Suprapubic skin (tissue), 4 donors: ENCODE measurements at regions not wholly inside any gene's neighbourhood (a gene's known extent, or its start where the extent isn't known, plus 50 kb on each side); places are given as distances from the start of the nearest gene placed in this dataset.

ENCODE experiments used
- DNase-seq, 2 donors: peaks; one replicate each; pipeline ENCODE4 v3.0.0-alpha.2; 2019; ENCODE audit warnings: low spot score in 2 of 2
- H3K27ac ChIP-seq: fragments of 200-600 bp; sonication (generic); one replicate; pipeline ENCODE4 v1.5.1; 2019
- H3K27me3 ChIP-seq: fragments of 200-600 bp; sonication (generic); one replicate; pipeline ENCODE4 v1.5.1; 2019
- H3K36me3 ChIP-seq: fragments of 200-600 bp; sonication (generic); one replicate; pipeline ENCODE4 v1.5.1; 2019
- H3K4me1 ChIP-seq: fragments of 200-600 bp; sonication (generic); one replicate; pipeline ENCODE4 v1.5.1; 2019
- H3K4me3 ChIP-seq: fragments of 200-600 bp; sonication (generic); one replicate; pipeline ENCODE4 v1.5.1; 2019; ENCODE audit warnings: mild to moderate bottlenecking
- H3K9me3 ChIP-seq: fragments of 200-600 bp; sonication (generic); one replicate; pipeline ENCODE4 v1.5.1; 2019
- CTCF ChIP-seq, 2 donors: fragments of 200-600 bp in 1 of 2; fragments of 450-650 bp in 1 of 2; sonication (generic) in 1 of 2; IDR thresholded peaks; one replicate each; pipeline ENCODE4 v1.5.1; 2016 to 2019; ENCODE audit warnings: antibody characterized with exemption in 2 of 2, mild to moderate bottlenecking in 1 of 2, moderate library complexity in 1 of 2
- EP300 ChIP-seq: sonication (generic); formaldehyde crosslinking; IDR thresholded peaks from one replicate; pipeline ENCODE4 v1.6.1; 2017; ENCODE audit warnings: antibody characterized with exemption
- POLR2A ChIP-seq, 2 donors: fragments of 450-650 bp; IDR thresholded peaks; one replicate each; pipeline ENCODE4 v1.6.1; 2017; ENCODE audit warnings: antibody characterized with exemption in 2 of 2, mild to moderate bottlenecking in 2 of 2, moderate library complexity in 2 of 2
- POLR2AphosphoS5 ChIP-seq, 3 donors: sonication (generic); formaldehyde crosslinking; IDR thresholded peaks; one replicate each; pipeline ENCODE4 v1.6.1; 2017; ENCODE audit warnings: antibody characterized with exemption in 3 of 3
- WGBS: methylation state at CpG from one replicate; pipeline ENCODE4 v1.1.5; 2018; 5-methylcytosine and 5-hydroxymethylcytosine counted together

GRCh38 chr16:13437413-13437795 is 482.6 kb upstream of the ERCC4 start:
- no peaks in the 10 kb centered on the region for H3K4me1 ChIP-seq
- H3K27me3 ChIP-seq = no peaks in the 10 kb centered on the region
- H3K9me3 ChIP-seq = no peaks in the 10 kb centered on the region
- WGBS = 69% methylated on average over 5 of the region's 5 CpGs
- TF ChIP-seq POLR2A (IDR thresholded peaks at IDR 0.05) (no peak), POLR2AphosphoS5 (IDR thresholded peaks at IDR 0.05) (no peak), EP300 (no peak), CTCF (IDR thresholded peaks at IDR 0.05) (no peak)
- no peaks in the 10 kb centered on the region for H3K36me3 ChIP-seq
- H3K27ac ChIP-seq = no peak overlapping the region
- no peak for DNase-seq
- no peak overlapping the region for H3K4me3 ChIP-seq

DNA sequence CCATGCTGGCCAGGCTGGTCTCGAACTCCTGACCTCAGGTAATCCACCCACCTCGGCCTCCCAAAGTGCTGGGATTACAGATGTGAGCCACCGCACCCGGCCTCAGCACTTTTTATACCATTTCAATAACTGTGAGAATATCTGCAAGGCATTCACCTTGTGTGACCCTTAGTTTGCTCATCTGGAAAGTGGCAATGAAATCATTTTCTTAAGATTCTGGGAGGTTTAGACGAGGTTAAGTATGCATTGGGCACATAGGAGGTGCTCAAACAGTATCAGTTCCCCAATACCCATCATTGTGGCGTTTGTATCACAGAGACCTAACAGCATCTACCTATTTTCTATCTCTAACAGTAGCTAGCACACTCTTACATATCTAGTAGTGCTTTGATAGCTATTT is 481.9 kb upstream of the ERCC4 start:
- Histone ChIP-seq H3K4me1 (no peaks in the 10 kb centered on the region), H3K27me3 (no peaks in the 10 kb centered on the region), H3K27ac (no peak overlapping the region), H3K36me3 (no peaks in the 10 kb centered on the region), H3K9me3 (no peaks in the 10 kb centered on the region), H3K4me3 (no peak overlapping the region)
- TF ChIP-seq POLR2AphosphoS5 (IDR thresholded peaks at IDR 0.05) (no peak), EP300 (no peak), POLR2A (IDR thresholded peaks at IDR 0.05) (no peak), CTCF (IDR thresholded peaks at IDR 0.05) (no peak)
- WGBS = 83% methylated on average over 6 of the region's 6 CpGs
- DNase-seq = no peak

DNA sequence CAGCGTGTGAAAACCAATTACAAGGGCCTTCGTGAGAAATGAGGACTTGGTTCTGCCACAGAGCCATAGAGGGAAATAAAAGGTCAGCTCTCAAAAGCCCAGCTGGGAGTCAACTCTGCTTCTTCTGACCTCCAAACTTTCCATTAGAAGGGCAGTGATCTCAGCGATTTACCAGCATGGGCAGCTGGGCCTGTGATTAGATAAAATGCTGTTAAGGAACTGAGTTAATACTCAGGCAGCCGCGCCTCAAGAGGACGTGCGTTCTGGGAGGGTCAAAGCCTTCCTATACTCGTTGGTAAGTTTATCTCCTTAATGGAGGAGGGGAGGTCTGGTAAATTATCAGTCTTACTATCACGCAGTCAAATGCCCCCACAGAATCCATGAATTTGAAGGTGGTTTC is 480.2 kb upstream of the ERCC4 start:
- no peaks in the 10 kb centered on the region for H3K36me3 ChIP-seq
- no peaks in the 10 kb centered on the region for H3K9me3 ChIP-seq
- no peak overlapping the region for H3K4me3 ChIP-seq
- H3K27me3 ChIP-seq = no peaks in the 10 kb centered on the region
- H3K4me1 ChIP-seq = no peaks in the 10 kb centered on the region
- no peak for DNase-seq
- 84% methylated on average over 9 of the region's 9 CpGs for WGBS
- no peak overlapping the region for H3K27ac ChIP-seq
- TF ChIP-seq POLR2A (IDR thresholded peaks at IDR 0.05) (no peak), POLR2AphosphoS5 (IDR thresholded peaks at IDR 0.05) (no peak), CTCF (IDR thresholded peaks at IDR 0.05) (no peak), EP300 (no peak)

DNA sequence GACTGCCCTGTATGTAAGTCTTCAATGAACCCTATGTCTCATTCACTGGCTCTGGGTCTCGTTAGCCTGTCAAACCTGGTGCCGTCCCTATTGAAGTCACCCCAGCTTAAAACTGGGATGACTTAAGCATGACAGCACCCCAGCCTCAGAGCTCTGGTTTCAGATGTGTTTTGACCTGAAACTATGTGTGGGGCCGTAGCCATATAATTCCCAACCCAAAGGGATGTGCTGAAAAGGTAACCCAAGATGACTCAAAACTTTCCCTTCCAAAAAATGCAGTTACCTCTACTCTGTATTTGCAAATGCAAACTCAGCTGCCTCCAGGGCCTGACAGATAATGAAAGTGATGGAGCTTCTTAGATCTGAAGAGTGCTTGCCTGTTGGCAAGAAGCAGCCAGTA is 478.3 kb upstream of the ERCC4 start:
- H3K4me3 ChIP-seq = no peak overlapping the region
- TF ChIP-seq EP300 = no peak
- no peak for TF ChIP-seq CTCF (IDR thresholded peaks at IDR 0.05)
- TF ChIP-seq POLR2A (IDR thresholded peaks at IDR 0.05) = no peak
- TF ChIP-seq POLR2AphosphoS5 (IDR thresholded peaks at IDR 0.05) = no peak
- H3K4me1 ChIP-seq = no peaks in the 10 kb centered on the region
- no peaks in the 10 kb centered on the region for H3K9me3 ChIP-seq
- H3K36me3 ChIP-seq = no peaks in the 10 kb centered on the region
- DNase-seq = no peak
- no peak overlapping the region for H3K27ac ChIP-seq
- 37% methylated on average over 3 of the region's 3 CpGs for WGBS
- no peaks in the 10 kb centered on the region for H3K27me3 ChIP-seq

GRCh38 chr16:13448346-13448745 is 471.6 kb upstream of the ERCC4 start:
- H3K27me3 ChIP-seq = no peaks in the 10 kb centered on the region
- no peak for TF ChIP-seq EP300
- no peak for TF ChIP-seq POLR2AphosphoS5 (IDR thresholded peaks at IDR 0.05)
- TF ChIP-seq CTCF (IDR thresholded peaks at IDR 0.05) = no peak
- no peak for TF ChIP-seq POLR2A (IDR thresholded peaks at IDR 0.05)
- no peaks in the 10 kb centered on the region for H3K9me3 ChIP-seq
- H3K27ac ChIP-seq = no peak overlapping the region
- peaks cover 1% of the 10 kb centered on the region for H3K4me1 ChIP-seq
- 44% methylated on average over 4 of the region's 4 CpGs for WGBS
- no peak for DNase-seq
- H3K4me3 ChIP-seq = no peak overlapping the region
- no peaks in the 10 kb centered on the region for H3K36me3 ChIP-seq
